ENCODE measurements at regions not wholly inside any gene's neighbourhood (a gene's known extent, or its start where the extent isn't known, plus 50 kb on each side); places are given as distances from the start of the nearest gene placed in this dataset.

GRCh38 chr1:25020173-25020845 lies 90.2 kb upstream of the RUNX3 start:
- no peak for TF ChIP-seq CTCF (conservative IDR thresholded peaks at IDR 0.05; ENCODE audit: low read depth, low read length)
- TF ChIP-seq POLR2A (IDR thresholded peaks at IDR 0.05; ENCODE audit: low read depth, low read length) = no peak
- no peak for TF ChIP-seq SMC3 (IDR thresholded peaks at IDR 0.05; ENCODE audit: low read depth, low read length)
- no peak for TF ChIP-seq CHD1 (IDR thresholded peaks at IDR 0.05; ENCODE audit: low read depth, low read length)

Data from IMR-90 (cell line).